H9 (cell line): ENCODE measurements at regions not wholly inside any gene's neighbourhood (a gene's known extent, or its start where the extent isn't known, plus 50 kb on each side); places are given as distances from the start of the nearest gene placed in this dataset.
A peak's percentile ranks its signal among the peaks of the same experiment; 100 is the strongest.

ENCODE experiments used
- DNase-seq: peaks from one replicate; pipeline ENCODE4 v3.0.0-alpha.2; 2017
- H2AFZ ChIP-seq: one replicate; pipeline ENCODE4 v1.6.1; 2013; ENCODE audit warnings: mild to moderate bottlenecking, low read length, control low read depth, moderate library complexity
- H2AK5ac ChIP-seq: 2 replicates; pipeline ENCODE4 v1.6.1; 2013; ENCODE audit warnings: low read length, control low read depth, mixed read lengths; ENCODE audit not compliant: insufficient read length
- H2BK120ac ChIP-seq: one replicate; pipeline ENCODE4 v1.6.1; 2013; ENCODE audit warnings: low read depth, mild to moderate bottlenecking, low read length, control low read depth, inconsistent platforms; ENCODE audit not compliant: poor library complexity, severe bottlenecking
- H2BK12ac ChIP-seq: 2 replicates; pipeline ENCODE4 v1.6.1; 2013; ENCODE audit warnings: low read length, control low read depth, mixed read lengths, low read depth; ENCODE audit not compliant: insufficient read length
- H2BK15ac ChIP-seq: 2 replicates; pipeline ENCODE4 v1.6.1; 2013; ENCODE audit warnings: low read depth, low read length, control low read depth
- H2BK20ac ChIP-seq: one replicate; pipeline ENCODE4 v1.6.1; 2013; ENCODE audit warnings: low read depth, mild to moderate bottlenecking, low read length, control low read depth, inconsistent platforms; ENCODE audit not compliant: poor library complexity, severe bottlenecking
- H2BK5ac ChIP-seq: 2 replicates; pipeline ENCODE4 v1.6.1; 2013; ENCODE audit warnings: low read length, control low read depth, mixed read lengths; ENCODE audit not compliant: insufficient read length
- H3K14ac ChIP-seq: 2 replicates; pipeline ENCODE4 v1.6.1; 2013; ENCODE audit warnings: low read length, control low read depth; ENCODE audit not compliant: insufficient read depth
- H3K18ac ChIP-seq: 2 replicates; pipeline ENCODE4 v1.6.1; 2013; ENCODE audit warnings: low read depth, mild to moderate bottlenecking, mixed read lengths, low read length, control low read depth; ENCODE audit not compliant: insufficient read length
- H3K23ac ChIP-seq: 2 replicates; pipeline ENCODE4 v1.6.1; 2013; ENCODE audit warnings: low read length, control low read depth, mixed read lengths, low read depth; ENCODE audit not compliant: insufficient read length
- H3K23me2 ChIP-seq: 2 replicates; pipeline ENCODE4 v1.6.1; 2013; ENCODE audit warnings: low read depth, mild to moderate bottlenecking, mixed read lengths, low read length, control low read depth; ENCODE audit not compliant: insufficient read length, poor library complexity, severe bottlenecking
- H3K27ac ChIP-seq: 2 replicates; pipeline ENCODE4 v1.5.1; 2013; ENCODE audit warnings: low read length, control low read depth, mixed read lengths, low read depth; ENCODE audit not compliant: insufficient read length
- H3K27me3 ChIP-seq: 2 replicates; pipeline ENCODE4 v1.6.1; 2013; ENCODE audit warnings: low read length, control low read depth, inconsistent platforms; ENCODE audit not compliant: insufficient read depth
- H3K4ac ChIP-seq: 2 replicates; pipeline ENCODE4 v1.6.1; 2013; ENCODE audit warnings: low read depth, mild to moderate bottlenecking, control low read depth, inconsistent platforms, low read length, moderate library complexity
- H3K4me1 ChIP-seq: 2 replicates; pipeline ENCODE4 v1.6.1; 2013; ENCODE audit warnings: low read length, control low read depth, inconsistent platforms; ENCODE audit not compliant: insufficient read depth
- H3K4me2 ChIP-seq: 2 replicates; pipeline ENCODE4 v1.6.1; 2013; ENCODE audit warnings: low read length, control low read depth, mixed read lengths; ENCODE audit not compliant: insufficient read length, insufficient read depth
- H3K56ac ChIP-seq: 2 replicates; pipeline ENCODE4 v1.6.1; 2013; ENCODE audit warnings: low read depth, mild to moderate bottlenecking, mixed read lengths, low read length, control low read depth; ENCODE audit not compliant: insufficient read length
- H3K79me1 ChIP-seq: 2 replicates; pipeline ENCODE4 v1.6.1; 2013; ENCODE audit warnings: low read depth, mild to moderate bottlenecking, moderate library complexity, low read length, control low read depth, inconsistent platforms; ENCODE audit not compliant: insufficient read depth, poor library complexity, severe bottlenecking
- H3K79me2 ChIP-seq: 2 replicates; pipeline ENCODE4 v1.6.1; 2013; ENCODE audit warnings: low read length, control low read depth, inconsistent platforms; ENCODE audit not compliant: insufficient read depth
- H3K9ac ChIP-seq: 2 replicates; pipeline ENCODE4 v1.6.1; 2013; ENCODE audit warnings: low read length, control low read depth, mixed read lengths; ENCODE audit not compliant: insufficient read length; ENCODE audit errors: extremely low read depth
- H3K9me3 ChIP-seq: one replicate; pipeline ENCODE4 v1.6.1; 2013; ENCODE audit warnings: low read depth, low read length, inconsistent platforms; ENCODE audit not compliant: control insufficient read depth
- H3T11ph ChIP-seq: one replicate; pipeline ENCODE4 v1.6.1; 2013; ENCODE audit warnings: mild to moderate bottlenecking, low read length, control low read depth, inconsistent platforms
- H4K20me1 ChIP-seq: one replicate; pipeline ENCODE4 v1.6.1; 2013; ENCODE audit not compliant: control insufficient read depth, insufficient read length, insufficient read depth
- H4K5ac ChIP-seq: 2 replicates; pipeline ENCODE4 v1.6.1; 2013; ENCODE audit warnings: low read depth, mild to moderate bottlenecking, mixed read lengths, low read length, control low read depth; ENCODE audit not compliant: insufficient read length
- H4K8ac ChIP-seq: replicated peaks from 2 replicates; pipeline ENCODE4 v1.6.1; 2013; ENCODE audit warnings: low read length, control low read depth, mixed read lengths, low read depth; ENCODE audit not compliant: insufficient read length
- H4K91ac ChIP-seq: 2 replicates; pipeline ENCODE4 v1.6.1; 2013; ENCODE audit warnings: low read depth, mild to moderate bottlenecking, moderate library complexity, mixed read lengths, low read length, control low read depth; ENCODE audit not compliant: insufficient read length
- H3K27ac Mint-ChIP-seq, 3 experiments: 2 replicates in 2 of 3; 3 replicates in 1 of 3; pipeline ENCODE4 v1.8.0; 2020 to 2021; ENCODE audit warnings: mixed read lengths in 3 of 3, mild to moderate bottlenecking in 1 of 3, moderate library complexity in 1 of 3
- H3K27me3 Mint-ChIP-seq: 2 replicates; pipeline ENCODE4 v1.8.0; 2021; ENCODE audit warnings: low read depth, mild to moderate bottlenecking, moderate library complexity, mixed read lengths
- H3K36me3 Mint-ChIP-seq, 3 experiments: 2 replicates in 2 of 3; 3 replicates in 1 of 3; pipeline ENCODE4 v1.8.0; 2020 to 2021; ENCODE audit warnings: low read depth in 3 of 3, mixed read lengths in 3 of 3; ENCODE audit not compliant: insufficient read depth in 1 of 3
- H3K4me1 Mint-ChIP-seq, 2 experiments: 2 replicates each; pipeline ENCODE4 v1.8.0; 2020; ENCODE audit warnings: mixed read lengths in 2 of 2
- H3K4me3 Mint-ChIP-seq, 2 experiments: 2 replicates in 1 of 2; 3 replicates in 1 of 2; pipeline ENCODE4 v1.8.0; 2020 to 2021; ENCODE audit warnings: mild to moderate bottlenecking in 2 of 2, mixed read lengths in 2 of 2, moderate library complexity in 1 of 2
- H3K9me3 Mint-ChIP-seq, 2 experiments: 2 replicates in 1 of 2; 3 replicates in 1 of 2; pipeline ENCODE4 v1.8.0; 2020; ENCODE audit warnings: mild to moderate bottlenecking in 2 of 2, mixed read lengths in 2 of 2, moderate library complexity in 1 of 2
- WGBS: extraction: QIAGEN DNeasy Blood & Tissue Kit; methylation state at CpG from one replicate; pipeline ENCODE4 v1.1.7; 2013; ENCODE audit warnings: missing lambda C conversion rate, low lambda C conversion rate, mixed read lengths; ENCODE audit not compliant: insufficient read length; ENCODE audit errors: extremely low coverage; 5-methylcytosine and 5-hydroxymethylcytosine counted together
- TF ChIP-seq, protein P1 (sequence below): fragments of 200-600 bp; sonication (generic); conservative IDR thresholded peaks from 3 replicates; pipeline ENCODE4 v1.8.0; 2021; ENCODE audit warnings: antibody characterized with exemption, mild to moderate bottlenecking

DNA sequence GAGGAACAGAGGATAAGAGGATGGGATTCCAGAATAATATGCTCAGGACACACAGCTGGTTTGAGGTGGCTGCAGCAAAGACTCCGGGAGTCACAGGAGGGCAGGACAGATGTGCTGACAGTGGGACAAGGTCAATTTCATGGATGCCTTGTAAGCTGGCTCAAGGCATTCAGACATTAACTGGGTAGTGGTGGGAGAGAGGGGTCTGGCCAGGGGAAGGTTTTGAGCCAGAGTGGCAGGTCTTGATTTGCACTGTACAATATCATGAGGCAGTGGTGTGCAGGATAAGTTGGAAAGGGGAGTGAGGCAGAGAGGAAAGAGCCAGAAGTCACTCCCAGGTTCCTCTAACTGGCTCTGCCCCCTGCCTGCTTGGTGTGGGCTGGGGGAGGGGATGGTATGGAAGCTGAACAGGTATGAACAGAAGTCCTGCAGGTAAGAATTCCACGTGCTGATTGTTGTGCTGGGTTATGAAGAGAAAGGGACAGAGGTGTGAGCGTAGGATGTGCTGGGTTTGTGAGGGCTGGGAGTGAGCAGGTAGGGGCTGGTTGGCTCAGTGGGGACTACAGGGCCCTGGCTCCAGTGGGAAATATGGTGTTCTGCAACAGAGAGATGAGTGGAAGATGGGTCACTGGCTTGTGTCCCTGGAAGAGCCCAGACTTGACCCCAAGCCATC lies 141.7 kb upstream of the COPS8 start:
- H3K9ac ChIP-seq: no peak overlapping the region
- no peaks in the 10 kb centered on the region for H4K20me1 ChIP-seq
- no peak overlapping the region; the same call in 1 of the 2 replicates for H3K14ac ChIP-seq
- H3K4me1 ChIP-seq: no peaks in the 10 kb centered on the region
- WGBS: no CpG with 5 or more reads among the region's 3 CpGs
- no peak overlapping the region for H2BK12ac ChIP-seq
- no peak overlapping the region for H2AFZ ChIP-seq
- Mint-ChIP-seq H3K36me3 (no peaks in the 10 kb centered on the region), H3K27me3 (peaks cover 6% of the 10 kb centered on the region), H3K4me1 (peaks cover 8 to 11% of the 10 kb centered on the region in 2 experiments), H3K4me3 (no peak overlapping the region), H3K9me3 (no peaks in the 10 kb centered on the region), H3K27ac (peak overlapping the region in 2 of 3 experiments; percentile 3 to 6; a peak in 1 of 7 replicates)
- H3K18ac ChIP-seq: no peak overlapping the region
- no peak overlapping the region for H2BK15ac ChIP-seq
- H3K23ac ChIP-seq: no peak overlapping the region
- TF ChIP-seq, protein P1, sequence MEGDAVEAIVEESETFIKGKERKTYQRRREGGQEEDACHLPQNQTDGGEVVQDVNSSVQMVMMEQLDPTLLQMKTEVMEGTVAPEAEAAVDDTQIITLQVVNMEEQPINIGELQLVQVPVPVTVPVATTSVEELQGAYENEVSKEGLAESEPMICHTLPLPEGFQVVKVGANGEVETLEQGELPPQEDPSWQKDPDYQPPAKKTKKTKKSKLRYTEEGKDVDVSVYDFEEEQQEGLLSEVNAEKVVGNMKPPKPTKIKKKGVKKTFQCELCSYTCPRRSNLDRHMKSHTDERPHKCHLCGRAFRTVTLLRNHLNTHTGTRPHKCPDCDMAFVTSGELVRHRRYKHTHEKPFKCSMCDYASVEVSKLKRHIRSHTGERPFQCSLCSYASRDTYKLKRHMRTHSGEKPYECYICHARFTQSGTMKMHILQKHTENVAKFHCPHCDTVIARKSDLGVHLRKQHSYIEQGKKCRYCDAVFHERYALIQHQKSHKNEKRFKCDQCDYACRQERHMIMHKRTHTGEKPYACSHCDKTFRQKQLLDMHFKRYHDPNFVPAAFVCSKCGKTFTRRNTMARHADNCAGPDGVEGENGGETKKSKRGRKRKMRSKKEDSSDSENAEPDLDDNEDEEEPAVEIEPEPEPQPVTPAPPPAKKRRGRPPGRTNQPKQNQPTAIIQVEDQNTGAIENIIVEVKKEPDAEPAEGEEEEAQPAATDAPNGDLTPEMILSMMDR: no peak
- no peak overlapping the region for H3K56ac ChIP-seq
- no peak overlapping the region for H3K27ac ChIP-seq
- no peak overlapping the region for H2BK5ac ChIP-seq
- H3T11ph ChIP-seq: no peak overlapping the region
- H4K5ac ChIP-seq: no peak overlapping the region
- H3K23me2 ChIP-seq: no peaks in the 10 kb centered on the region
- H4K91ac ChIP-seq: no peak overlapping the region
- H3K9me3 ChIP-seq: no peaks in the 10 kb centered on the region
- H2BK20ac ChIP-seq: no peak overlapping the region
- no peak overlapping the region for H3K4ac ChIP-seq
- no peak for DNase-seq
- H3K79me2 ChIP-seq: no peaks in the 10 kb centered on the region
- H2AK5ac ChIP-seq: no peak overlapping the region
- H3K27me3 ChIP-seq: no peaks in the 10 kb centered on the region
- H3K4me2 ChIP-seq: no peak overlapping the region
- no peaks in the 10 kb centered on the region for H3K79me1 ChIP-seq
- no peak overlapping the region for H2BK120ac ChIP-seq
- no peak overlapping the region for H4K8ac ChIP-seq
